HEK293 (cell line): ENCODE measurements at regions not wholly inside any gene's neighbourhood (a gene's known extent, or its start where the extent isn't known, plus 50 kb on each side); places are given as distances from the start of the nearest gene placed in this dataset.

Experiments used
- CTCF ChIA-PET: fragments of 350-600 bp; formaldehyde crosslinking; extraction: SDS; loops from one replicate; lab custom pipeline; 2021; ENCODE audit warnings: antibody characterized with exemption; lab: Yijun Ruan, JAX
- POLR2A ChIA-PET: fragments of 300-600 bp; formaldehyde crosslinking; extraction: SDS; loops from one replicate; lab custom pipeline; 2020; ENCODE audit warnings: antibody characterized with exemption, inconsistent platforms; lab: Yijun Ruan, JAX
- H3K27ac ChIP-seq: fragments of 200-500 bp; sonication (Bioruptor generic); 2 replicates; pipeline ENCODE4 v1.5.1; 2014; ENCODE audit warnings: low read depth, low read length, control low read depth, inconsistent platforms; ENCODE audit errors: extremely low read depth
- H3K36me3 ChIP-seq, 2 experiments: fragments of 200-500 bp in 1 of 2; sonication (Bioruptor generic) in 1 of 2; 1 replicate in 1 of 2; 2 replicates in 1 of 2; pipeline ENCODE4 v1.5.1; 2014 to 2017; ENCODE audit warnings: inconsistent platforms in 2 of 2, low read length in 2 of 2; ENCODE audit not compliant: control insufficient read depth in 2 of 2, insufficient read depth in 1 of 2
- H3K4me1 ChIP-seq: fragments of 200-500 bp; sonication (Bioruptor generic); 2 replicates; pipeline ENCODE4 v1.5.1; 2014; ENCODE audit warnings: mild to moderate bottlenecking, low read length, inconsistent platforms; ENCODE audit not compliant: control insufficient read depth, insufficient read depth
- H3K4me3 ChIP-seq: 2 replicates; pipeline ENCODE4 v1.5.1; 2011; ENCODE audit warnings: low read depth, mild to moderate bottlenecking, control low read depth, low read length, moderate library complexity
- H3K9me3 ChIP-seq: fragments of 200-500 bp; sonication (Bioruptor generic); 2 replicates; pipeline ENCODE4 v1.5.1; 2014; ENCODE audit warnings: low read depth, low read length, inconsistent platforms; ENCODE audit not compliant: control insufficient read depth, insufficient read depth
- RBAK ChIP-seq: fragments of 450-650 bp; formaldehyde crosslinking; IDR thresholded peaks from 2 replicates; pipeline ENCODE4 v1.5.1; 2016; ENCODE audit warnings: missing biosample characterization, missing genetic modification characterization
- SP2 ChIP-seq: fragments of 450-650 bp; formaldehyde crosslinking; IDR thresholded peaks from 2 replicates; pipeline ENCODE4 v1.5.1; 2016; ENCODE audit warnings: missing biosample characterization, missing genetic modification characterization
- ZNF146 ChIP-seq: fragments of 450-650 bp; formaldehyde crosslinking; IDR thresholded peaks from 2 replicates; pipeline ENCODE4 v1.5.1; 2016; ENCODE audit warnings: missing biosample characterization, missing genetic modification characterization
- ZNF571 ChIP-seq: fragments of 450-650 bp; formaldehyde crosslinking; IDR thresholded peaks from 2 replicates; pipeline ENCODE4 v1.5.0; 2017; ENCODE audit warnings: missing biosample characterization, missing genetic modification characterization
- ZNF664 ChIP-seq: fragments of 450-650 bp; formaldehyde crosslinking; IDR thresholded peaks from 2 replicates; pipeline ENCODE4 v1.5.1; 2016; ENCODE audit warnings: missing biosample characterization, missing genetic modification characterization
- ZNF707 ChIP-seq: fragments of 450-650 bp; formaldehyde crosslinking; IDR thresholded peaks from 2 replicates; pipeline ENCODE4 v1.5.1; 2016; ENCODE audit warnings: missing biosample characterization, missing genetic modification characterization
- ZNF747 ChIP-seq: fragments of 450-650 bp; formaldehyde crosslinking; IDR thresholded peaks from 2 replicates; pipeline ENCODE4 v1.5.1; 2016; ENCODE audit warnings: missing biosample characterization, missing genetic modification characterization
- ZNF837 ChIP-seq: fragments of 450-650 bp; formaldehyde crosslinking; IDR thresholded peaks from 2 replicates; pipeline ENCODE4 v1.5.1; 2016; ENCODE audit warnings: missing biosample characterization, missing genetic modification characterization
- ZSCAN16 ChIP-seq: fragments of 450-650 bp; formaldehyde crosslinking; IDR thresholded peaks from 2 replicates; pipeline ENCODE4 v1.5.1; 2016; ENCODE audit warnings: missing biosample characterization, missing genetic modification characterization
- TF ChIP-seq, protein P1 (sequence below): fragments of 450-650 bp; formaldehyde crosslinking; IDR thresholded peaks from 2 replicates; pipeline ENCODE4 v1.5.1; 2016; ENCODE audit warnings: missing biosample characterization, missing genetic modification characterization
- TF ChIP-seq, protein P2 (sequence below): fragments of 450-650 bp; formaldehyde crosslinking; IDR thresholded peaks from 2 replicates; pipeline ENCODE4 v1.5.1; 2016; ENCODE audit warnings: missing biosample characterization, missing genetic modification characterization
- TF ChIP-seq, protein P3 (sequence below): fragments of 450-650 bp; formaldehyde crosslinking; conservative IDR thresholded peaks from 2 replicates; pipeline ENCODE4 v1.5.1; 2016; ENCODE audit warnings: low read depth, missing biosample characterization, missing genetic modification characterization
- TF ChIP-seq, protein P4 (sequence below): fragments of 450-650 bp; formaldehyde crosslinking; IDR thresholded peaks from 2 replicates; pipeline ENCODE4 v1.5.1; 2017; ENCODE audit warnings: missing biosample characterization, mild to moderate bottlenecking, missing genetic modification characterization, moderate library complexity
- TF ChIP-seq, protein P5 (sequence below): fragments of 450-650 bp; formaldehyde crosslinking; IDR thresholded peaks from 2 replicates; pipeline ENCODE4 v1.5.1; 2016; ENCODE audit warnings: missing biosample characterization, missing genetic modification characterization
- TF ChIP-seq, protein P6 (sequence below): fragments of 450-650 bp; formaldehyde crosslinking; IDR thresholded peaks from 2 replicates; pipeline ENCODE4 v1.5.1; 2016; ENCODE audit warnings: missing biosample characterization, missing genetic modification characterization

DNA sequence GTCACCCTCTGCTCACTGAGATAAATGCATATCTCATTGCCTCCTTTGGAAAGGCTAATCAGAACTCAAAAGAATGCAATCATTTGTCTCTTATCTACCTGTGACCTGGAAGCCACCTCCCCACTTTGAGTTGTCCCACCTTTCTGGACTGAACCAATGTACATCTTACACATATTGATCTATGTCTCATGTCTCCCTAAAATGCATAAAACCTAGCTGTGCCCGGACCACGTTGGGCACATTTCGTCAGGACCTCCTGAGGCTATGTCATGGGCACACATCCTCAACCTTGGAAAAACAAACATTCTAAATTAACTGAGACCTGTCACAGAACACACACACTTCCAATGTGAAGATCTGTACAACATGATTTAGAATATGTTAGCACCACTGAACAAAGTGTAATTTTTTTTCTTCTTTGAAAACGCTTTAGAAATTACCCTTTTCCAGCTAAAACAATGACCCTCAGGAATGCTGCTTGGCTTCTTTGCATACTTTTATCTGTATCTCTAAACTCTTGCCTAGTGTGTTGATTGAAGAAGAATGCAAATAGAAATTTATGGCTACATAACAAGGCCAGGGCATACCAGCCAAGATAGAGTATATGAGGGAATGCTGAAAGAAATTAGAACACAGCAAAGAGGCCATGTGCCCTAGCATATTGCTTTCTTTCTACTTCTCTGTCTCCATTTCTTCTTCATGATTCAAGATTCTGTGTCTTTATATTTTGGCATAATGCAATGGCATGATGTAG is 84.6 kb upstream of the DST start:
- peaks cover 55% of the 10 kb centered on the region for H3K4me1 ChIP-seq
- TF ChIP-seq ZSCAN16 (tag by site-specific recombination) (no peak), ZNF707 (no peak), RBAK (tag by site-specific recombination) (no peak), ZNF146 (tag by site-specific recombination) (no peak), ZNF747 (tag by site-specific recombination) (no peak), ZNF837 (tag by site-specific recombination) (no peak), ZNF571 (no peak), SP2 (tag by site-specific recombination) (no peak), ZNF664 (tag by site-specific recombination) (no peak)
- TF ChIP-seq, protein P1, sequence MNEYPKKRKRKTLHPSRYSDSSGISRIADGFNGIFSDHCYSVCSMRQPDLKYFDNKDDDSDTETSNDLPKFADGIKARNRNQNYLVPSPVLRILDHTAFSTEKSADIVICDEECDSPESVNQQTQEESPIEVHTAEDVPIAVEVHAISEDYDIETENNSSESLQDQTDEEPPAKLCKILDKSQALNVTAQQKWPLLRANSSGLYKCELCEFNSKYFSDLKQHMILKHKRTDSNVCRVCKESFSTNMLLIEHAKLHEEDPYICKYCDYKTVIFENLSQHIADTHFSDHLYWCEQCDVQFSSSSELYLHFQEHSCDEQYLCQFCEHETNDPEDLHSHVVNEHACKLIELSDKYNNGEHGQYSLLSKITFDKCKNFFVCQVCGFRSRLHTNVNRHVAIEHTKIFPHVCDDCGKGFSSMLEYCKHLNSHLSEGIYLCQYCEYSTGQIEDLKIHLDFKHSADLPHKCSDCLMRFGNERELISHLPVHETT (tag by site-specific recombination): no peak
- TF ChIP-seq, protein P2, sequence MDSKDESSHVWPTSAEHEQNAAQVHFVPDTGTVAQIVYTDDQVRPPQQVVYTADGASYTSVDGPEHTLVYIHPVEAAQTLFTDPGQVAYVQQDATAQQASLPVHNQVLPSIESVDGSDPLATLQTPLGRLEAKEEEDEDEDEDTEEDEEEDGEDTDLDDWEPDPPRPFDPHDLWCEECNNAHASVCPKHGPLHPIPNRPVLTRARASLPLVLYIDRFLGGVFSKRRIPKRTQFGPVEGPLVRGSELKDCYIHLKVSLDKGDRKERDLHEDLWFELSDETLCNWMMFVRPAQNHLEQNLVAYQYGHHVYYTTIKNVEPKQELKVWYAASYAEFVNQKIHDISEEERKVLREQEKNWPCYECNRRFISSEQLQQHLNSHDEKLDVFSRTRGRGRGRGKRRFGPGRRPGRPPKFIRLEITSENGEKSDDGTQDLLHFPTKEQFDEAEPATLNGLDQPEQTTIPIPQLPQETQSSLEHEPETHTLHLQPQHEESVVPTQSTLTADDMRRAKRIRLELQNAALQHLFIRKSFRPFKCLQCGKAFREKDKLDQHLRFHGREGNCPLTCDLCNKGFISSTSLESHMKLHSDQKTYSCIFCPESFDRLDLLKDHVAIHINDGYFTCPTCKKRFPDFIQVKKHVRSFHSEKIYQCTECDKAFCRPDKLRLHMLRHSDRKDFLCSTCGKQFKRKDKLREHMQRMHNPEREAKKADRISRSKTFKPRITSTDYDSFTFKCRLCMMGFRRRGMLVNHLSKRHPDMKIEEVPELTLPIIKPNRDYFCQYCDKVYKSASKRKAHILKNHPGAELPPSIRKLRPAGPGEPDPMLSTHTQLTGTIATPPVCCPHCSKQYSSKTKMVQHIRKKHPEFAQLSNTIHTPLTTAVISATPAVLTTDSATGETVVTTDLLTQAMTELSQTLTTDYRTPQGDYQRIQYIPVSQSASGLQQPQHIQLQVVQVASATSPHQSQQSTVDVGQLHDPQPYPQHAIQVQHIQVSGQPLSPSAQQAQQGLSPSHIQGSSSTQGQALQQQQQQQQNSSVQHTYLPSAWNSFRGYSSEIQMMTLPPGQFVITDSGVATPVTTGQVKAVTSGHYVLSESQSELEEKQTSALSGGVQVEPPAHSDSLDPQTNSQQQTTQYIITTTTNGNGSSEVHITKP (tag by site-specific recombination): peak; percentile 44; the same call in 1 of the 2 replicates
- TF ChIP-seq, protein P3, sequence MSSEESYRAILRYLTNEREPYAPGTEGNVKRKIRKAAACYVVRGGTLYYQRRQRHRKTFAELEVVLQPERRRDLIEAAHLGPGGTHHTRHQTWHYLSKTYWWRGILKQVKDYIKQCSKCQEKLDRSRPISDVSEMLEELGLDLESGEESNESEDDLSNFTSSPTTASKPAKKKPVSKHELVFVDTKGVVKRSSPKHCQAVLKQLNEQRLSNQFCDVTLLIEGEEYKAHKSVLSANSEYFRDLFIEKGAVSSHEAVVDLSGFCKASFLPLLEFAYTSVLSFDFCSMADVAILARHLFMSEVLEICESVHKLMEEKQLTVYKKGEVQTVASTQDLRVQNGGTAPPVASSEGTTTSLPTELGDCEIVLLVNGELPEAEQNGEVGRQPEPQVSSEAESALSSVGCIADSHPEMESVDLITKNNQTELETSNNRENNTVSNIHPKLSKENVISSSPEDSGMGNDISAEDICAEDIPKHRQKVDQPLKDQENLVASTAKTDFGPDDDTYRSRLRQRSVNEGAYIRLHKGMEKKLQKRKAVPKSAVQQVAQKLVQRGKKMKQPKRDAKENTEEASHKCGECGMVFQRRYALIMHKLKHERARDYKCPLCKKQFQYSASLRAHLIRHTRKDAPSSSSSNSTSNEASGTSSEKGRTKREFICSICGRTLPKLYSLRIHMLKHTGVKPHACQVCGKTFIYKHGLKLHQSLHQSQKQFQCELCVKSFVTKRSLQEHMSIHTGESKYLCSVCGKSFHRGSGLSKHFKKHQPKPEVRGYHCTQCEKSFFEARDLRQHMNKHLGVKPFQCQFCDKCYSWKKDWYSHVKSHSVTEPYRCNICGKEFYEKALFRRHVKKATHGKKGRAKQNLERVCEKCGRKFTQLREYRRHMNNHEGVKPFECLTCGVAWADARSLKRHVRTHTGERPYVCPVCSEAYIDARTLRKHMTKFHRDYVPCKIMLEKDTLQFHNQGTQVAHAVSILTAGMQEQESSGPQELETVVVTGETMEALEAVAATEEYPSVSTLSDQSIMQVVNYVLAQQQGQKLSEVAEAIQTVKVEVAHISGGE (tag by site-specific recombination): no peak
- TF ChIP-seq, protein P4, sequence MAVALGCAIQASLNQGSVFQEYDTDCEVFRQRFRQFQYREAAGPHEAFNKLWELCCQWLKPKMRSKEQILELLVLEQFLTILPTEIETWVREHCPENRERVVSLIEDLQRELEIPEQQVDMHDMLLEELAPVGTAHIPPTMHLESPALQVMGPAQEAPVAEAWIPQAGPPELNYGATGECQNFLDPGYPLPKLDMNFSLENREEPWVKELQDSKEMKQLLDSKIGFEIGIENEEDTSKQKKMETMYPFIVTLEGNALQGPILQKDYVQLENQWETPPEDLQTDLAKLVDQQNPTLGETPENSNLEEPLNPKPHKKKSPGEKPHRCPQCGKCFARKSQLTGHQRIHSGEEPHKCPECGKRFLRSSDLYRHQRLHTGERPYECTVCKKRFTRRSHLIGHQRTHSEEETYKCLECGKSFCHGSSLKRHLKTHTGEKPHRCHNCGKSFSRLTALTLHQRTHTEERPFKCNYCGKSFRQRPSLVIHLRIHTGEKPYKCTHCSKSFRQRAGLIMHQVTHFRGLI (tag by site-specific recombination): peak; percentile 46; the same call in 1 of the 2 replicates
- TF ChIP-seq, protein P5, sequence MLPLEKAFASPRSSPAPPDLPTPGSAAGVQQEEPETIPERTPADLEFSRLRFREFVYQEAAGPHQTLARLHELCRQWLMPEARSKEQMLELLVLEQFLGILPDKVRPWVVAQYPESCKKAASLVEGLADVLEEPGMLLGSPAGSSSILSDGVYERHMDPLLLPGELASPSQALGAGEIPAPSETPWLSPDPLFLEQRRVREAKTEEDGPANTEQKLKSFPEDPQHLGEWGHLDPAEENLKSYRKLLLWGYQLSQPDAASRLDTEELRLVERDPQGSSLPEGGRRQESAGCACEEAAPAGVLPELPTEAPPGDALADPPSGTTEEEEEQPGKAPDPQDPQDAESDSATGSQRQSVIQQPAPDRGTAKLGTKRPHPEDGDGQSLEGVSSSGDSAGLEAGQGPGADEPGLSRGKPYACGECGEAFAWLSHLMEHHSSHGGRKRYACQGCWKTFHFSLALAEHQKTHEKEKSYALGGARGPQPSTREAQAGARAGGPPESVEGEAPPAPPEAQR (tag by site-specific recombination): no peak
- TF ChIP-seq, protein P6, sequence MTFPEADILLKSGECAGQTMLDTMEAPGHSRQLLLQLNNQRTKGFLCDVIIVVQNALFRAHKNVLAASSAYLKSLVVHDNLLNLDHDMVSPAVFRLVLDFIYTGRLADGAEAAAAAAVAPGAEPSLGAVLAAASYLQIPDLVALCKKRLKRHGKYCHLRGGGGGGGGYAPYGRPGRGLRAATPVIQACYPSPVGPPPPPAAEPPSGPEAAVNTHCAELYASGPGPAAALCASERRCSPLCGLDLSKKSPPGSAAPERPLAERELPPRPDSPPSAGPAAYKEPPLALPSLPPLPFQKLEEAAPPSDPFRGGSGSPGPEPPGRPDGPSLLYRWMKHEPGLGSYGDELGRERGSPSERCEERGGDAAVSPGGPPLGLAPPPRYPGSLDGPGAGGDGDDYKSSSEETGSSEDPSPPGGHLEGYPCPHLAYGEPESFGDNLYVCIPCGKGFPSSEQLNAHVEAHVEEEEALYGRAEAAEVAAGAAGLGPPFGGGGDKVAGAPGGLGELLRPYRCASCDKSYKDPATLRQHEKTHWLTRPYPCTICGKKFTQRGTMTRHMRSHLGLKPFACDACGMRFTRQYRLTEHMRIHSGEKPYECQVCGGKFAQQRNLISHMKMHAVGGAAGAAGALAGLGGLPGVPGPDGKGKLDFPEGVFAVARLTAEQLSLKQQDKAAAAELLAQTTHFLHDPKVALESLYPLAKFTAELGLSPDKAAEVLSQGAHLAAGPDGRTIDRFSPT (tag by site-specific recombination): no peak
- ChIA-PET POLR2A (no interaction called here), CTCF (interaction anchor here (1.0 to 3.5 kb wide), 4 partner anchors 11 to 30 kb away, joined by 3 to 29 read pairs (median 4); no protein-coding TSS in a partner anchor)
- H3K36me3 ChIP-seq: no peaks in the 10 kb centered on the region; a peak in 1 of 3 replicates
- H3K4me3 ChIP-seq: no peak overlapping the region
- no peaks in the 10 kb centered on the region for H3K9me3 ChIP-seq
- H3K27ac ChIP-seq: no peak overlapping the region
